Nephron (organoid): ENCODE measurements at regions not wholly inside any gene's neighbourhood (a gene's known extent, or its start where the extent isn't known, plus 50 kb on each side); places are given as distances from the start of the nearest gene placed in this dataset.

Experiments used
- H3K27ac Mint-ChIP-seq, 3 experiments: 2 replicates each; pipeline ENCODE4 v1.8.0; 2020; ENCODE audit warnings: mixed read lengths in 3 of 3, mild to moderate bottlenecking in 2 of 3, moderate library complexity in 1 of 3
- H3K27me3 Mint-ChIP-seq: 2 replicates; pipeline ENCODE4 v1.8.0; 2021; ENCODE audit warnings: low read depth, mild to moderate bottlenecking, moderate library complexity, mixed read lengths
- H3K36me3 Mint-ChIP-seq: 2 replicates; pipeline ENCODE4 v1.8.0; 2020; ENCODE audit warnings: low read depth, mixed read lengths
- H3K4me1 Mint-ChIP-seq: 2 replicates; pipeline ENCODE4 v1.8.0; 2020; ENCODE audit warnings: mixed read lengths
- H3K4me3 Mint-ChIP-seq, 3 experiments: 2 replicates each; pipeline ENCODE4 v1.8.0; 2020; ENCODE audit warnings: mild to moderate bottlenecking in 3 of 3, mixed read lengths in 3 of 3, moderate library complexity in 2 of 3
- H3K9me3 Mint-ChIP-seq: 2 replicates; pipeline ENCODE4 v1.8.0; 2020; ENCODE audit warnings: mixed read lengths
- CTCF ChIP-seq, 3 experiments: fragments of 200-600 bp; sonication (generic); IDR thresholded peaks; one replicate each; pipeline ENCODE4 v1.5.0; 2021; ENCODE audit warnings: antibody characterized with exemption in 3 of 3; ENCODE audit not compliant: unreplicated experiment in 3 of 3

- no peaks in the 10 kb centered on the region for H3K36me3 Mint-ChIP-seq
- H3K4me3 Mint-ChIP-seq = no peak overlapping the region
- no peaks in the 10 kb centered on the region for H3K4me1 Mint-ChIP-seq
- H3K27ac Mint-ChIP-seq = no peak overlapping the region
- TF ChIP-seq CTCF (IDR thresholded peaks at IDR 0.05; ENCODE audit: unreplicated experiment in 3 of 3) = no peak
- H3K27me3 Mint-ChIP-seq = no peaks in the 10 kb centered on the region
- no peaks in the 10 kb centered on the region for H3K9me3 Mint-ChIP-seq
Measured at GRCh38 chr7:86158111-86158510, 485.6 kb upstream of the GRM3 start.

- no peaks in the 10 kb centered on the region for H3K4me1 Mint-ChIP-seq
- peaks cover 4% of the 10 kb centered on the region for H3K9me3 Mint-ChIP-seq
- no peak overlapping the region for H3K4me3 Mint-ChIP-seq
- H3K27ac Mint-ChIP-seq = no peak overlapping the region
- TF ChIP-seq CTCF (IDR thresholded peaks at IDR 0.05; ENCODE audit: unreplicated experiment in 3 of 3) = no peak
- no peaks in the 10 kb centered on the region for H3K36me3 Mint-ChIP-seq
- no peaks in the 10 kb centered on the region for H3K27me3 Mint-ChIP-seq
Measured at GRCh38 chr7:86155623-86156022, 488.1 kb upstream of the GRM3 start.

- peaks cover 4% of the 10 kb centered on the region for H3K9me3 Mint-ChIP-seq
- no peaks in the 10 kb centered on the region for H3K27me3 Mint-ChIP-seq
- no peak overlapping the region for H3K4me3 Mint-ChIP-seq
- no peaks in the 10 kb centered on the region for H3K36me3 Mint-ChIP-seq
- no peaks in the 10 kb centered on the region for H3K4me1 Mint-ChIP-seq
- TF ChIP-seq CTCF (IDR thresholded peaks at IDR 0.05; ENCODE audit: unreplicated experiment in 3 of 3) = no peak
- no peak overlapping the region for H3K27ac Mint-ChIP-seq
Measured at GRCh38 chr7:86152926-86153325, 490.8 kb upstream of the GRM3 start.

GRCh38 chr7:86149024-86149665, 494.6 kb upstream of the GRM3 start:
- H3K27ac Mint-ChIP-seq = no peak overlapping the region
- no peaks in the 10 kb centered on the region for H3K4me1 Mint-ChIP-seq
- TF ChIP-seq CTCF (IDR thresholded peaks at IDR 0.05; ENCODE audit: unreplicated experiment in 3 of 3) = no peak
- H3K36me3 Mint-ChIP-seq = no peaks in the 10 kb centered on the region
- H3K27me3 Mint-ChIP-seq = no peaks in the 10 kb centered on the region
- peaks cover 4% of the 10 kb centered on the region for H3K9me3 Mint-ChIP-seq
- no peak overlapping the region for H3K4me3 Mint-ChIP-seq

GRCh38 chr7:86148501-86148900, 495.2 kb upstream of the GRM3 start:
- peaks cover 4% of the 10 kb centered on the region for H3K9me3 Mint-ChIP-seq
- H3K4me1 Mint-ChIP-seq = no peaks in the 10 kb centered on the region
- no peaks in the 10 kb centered on the region for H3K27me3 Mint-ChIP-seq
- no peaks in the 10 kb centered on the region for H3K36me3 Mint-ChIP-seq
- H3K4me3 Mint-ChIP-seq = no peak overlapping the region
- H3K27ac Mint-ChIP-seq = no peak overlapping the region
- TF ChIP-seq CTCF (IDR thresholded peaks at IDR 0.05; ENCODE audit: unreplicated experiment in 3 of 3) = no peak

GRCh38 chr7:86137343-86137742, 506.4 kb upstream of the GRM3 start:
- no peaks in the 10 kb centered on the region for H3K27me3 Mint-ChIP-seq
- no peaks in the 10 kb centered on the region for H3K4me1 Mint-ChIP-seq
- TF ChIP-seq CTCF (IDR thresholded peaks at IDR 0.05; ENCODE audit: unreplicated experiment in 3 of 3) = no peak
- no peak overlapping the region for H3K27ac Mint-ChIP-seq
- no peak overlapping the region for H3K4me3 Mint-ChIP-seq
- H3K36me3 Mint-ChIP-seq = no peaks in the 10 kb centered on the region
- H3K9me3 Mint-ChIP-seq = no peaks in the 10 kb centered on the region
